Nephron (organoid): ENCODE measurements at regions not wholly inside any gene's neighbourhood (a gene's known extent, or its start where the extent isn't known, plus 50 kb on each side); places are given as distances from the start of the nearest gene placed in this dataset.
"Not testable (repeated sequence)": the region's sequence is repeated elsewhere in the genome, so short reads cannot be mapped to it uniquely, and the experiment has no call there.

Experiments used
- H3K27ac Mint-ChIP-seq, 3 experiments: 2 replicates each; pipeline ENCODE4 v1.8.0; 2020; ENCODE audit warnings: mixed read lengths in 3 of 3, mild to moderate bottlenecking in 2 of 3, moderate library complexity in 1 of 3
- H3K27me3 Mint-ChIP-seq: 2 replicates; pipeline ENCODE4 v1.8.0; 2021; ENCODE audit warnings: low read depth, mild to moderate bottlenecking, moderate library complexity, mixed read lengths
- H3K36me3 Mint-ChIP-seq: 2 replicates; pipeline ENCODE4 v1.8.0; 2020; ENCODE audit warnings: low read depth, mixed read lengths
- H3K4me1 Mint-ChIP-seq: 2 replicates; pipeline ENCODE4 v1.8.0; 2020; ENCODE audit warnings: mixed read lengths
- H3K4me3 Mint-ChIP-seq, 3 experiments: 2 replicates each; pipeline ENCODE4 v1.8.0; 2020; ENCODE audit warnings: mild to moderate bottlenecking in 3 of 3, mixed read lengths in 3 of 3, moderate library complexity in 2 of 3
- H3K9me3 Mint-ChIP-seq: 2 replicates; pipeline ENCODE4 v1.8.0; 2020; ENCODE audit warnings: mixed read lengths
- TF ChIP-seq, protein P1 (sequence below), 3 experiments: fragments of 200-600 bp; sonication (generic); IDR thresholded peaks; one replicate each; pipeline ENCODE4 v1.5.0; 2021; ENCODE audit warnings: antibody characterized with exemption in 3 of 3; ENCODE audit not compliant: unreplicated experiment in 3 of 3

DNA sequence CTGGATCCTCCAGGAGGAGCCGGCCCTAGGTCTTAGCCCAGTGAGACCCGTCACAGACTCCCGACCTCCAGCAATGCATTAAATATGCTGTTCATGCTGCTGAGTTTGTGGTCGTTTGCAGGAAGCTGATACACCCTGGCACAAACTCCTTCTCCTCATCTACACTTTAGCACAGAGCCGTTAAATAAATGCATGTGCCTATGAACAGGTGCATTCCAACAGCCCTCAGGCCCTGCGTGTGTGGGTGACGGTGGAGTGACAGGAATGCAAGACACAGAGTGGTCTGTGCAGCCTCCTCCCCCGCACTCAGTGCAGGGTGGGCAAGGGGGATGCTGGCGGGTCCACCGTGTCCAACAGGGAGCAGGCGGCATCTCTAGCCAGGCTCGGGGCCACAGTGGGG lies 106.6 kb upstream of the TMPRSS2 start:
- Mint-ChIP-seq H3K36me3 (no peaks in the 10 kb centered on the region), H3K9me3 (no peaks in the 10 kb centered on the region), H3K4me1 (peaks cover 50% of the 10 kb centered on the region), H3K27me3 (peaks cover 32% of the 10 kb centered on the region), H3K27ac (no peak overlapping the region), H3K4me3 (no peak overlapping the region)
- TF ChIP-seq, protein P1, sequence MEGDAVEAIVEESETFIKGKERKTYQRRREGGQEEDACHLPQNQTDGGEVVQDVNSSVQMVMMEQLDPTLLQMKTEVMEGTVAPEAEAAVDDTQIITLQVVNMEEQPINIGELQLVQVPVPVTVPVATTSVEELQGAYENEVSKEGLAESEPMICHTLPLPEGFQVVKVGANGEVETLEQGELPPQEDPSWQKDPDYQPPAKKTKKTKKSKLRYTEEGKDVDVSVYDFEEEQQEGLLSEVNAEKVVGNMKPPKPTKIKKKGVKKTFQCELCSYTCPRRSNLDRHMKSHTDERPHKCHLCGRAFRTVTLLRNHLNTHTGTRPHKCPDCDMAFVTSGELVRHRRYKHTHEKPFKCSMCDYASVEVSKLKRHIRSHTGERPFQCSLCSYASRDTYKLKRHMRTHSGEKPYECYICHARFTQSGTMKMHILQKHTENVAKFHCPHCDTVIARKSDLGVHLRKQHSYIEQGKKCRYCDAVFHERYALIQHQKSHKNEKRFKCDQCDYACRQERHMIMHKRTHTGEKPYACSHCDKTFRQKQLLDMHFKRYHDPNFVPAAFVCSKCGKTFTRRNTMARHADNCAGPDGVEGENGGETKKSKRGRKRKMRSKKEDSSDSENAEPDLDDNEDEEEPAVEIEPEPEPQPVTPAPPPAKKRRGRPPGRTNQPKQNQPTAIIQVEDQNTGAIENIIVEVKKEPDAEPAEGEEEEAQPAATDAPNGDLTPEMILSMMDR (IDR thresholded peaks at IDR 0.05; ENCODE audit: unreplicated experiment in 3 of 3) = no peak

- Mint-ChIP-seq H3K36me3 (no peaks in the 10 kb centered on the region), H3K4me1 (peaks cover 50% of the 10 kb centered on the region), H3K27me3 (peaks cover 33% of the 10 kb centered on the region), H3K9me3 (no peaks in the 10 kb centered on the region), H3K4me3 (no peak overlapping the region), H3K27ac (peak overlapping the region in 2 of 3 experiments; percentile 53 to 67)
- TF ChIP-seq, protein P1 (IDR thresholded peaks at IDR 0.05; ENCODE audit: unreplicated experiment in 3 of 3) = no peak
These were observed 105.6 kb upstream of the TMPRSS2 start for GRCh38 chr21:41613533-41613909.

DNA sequence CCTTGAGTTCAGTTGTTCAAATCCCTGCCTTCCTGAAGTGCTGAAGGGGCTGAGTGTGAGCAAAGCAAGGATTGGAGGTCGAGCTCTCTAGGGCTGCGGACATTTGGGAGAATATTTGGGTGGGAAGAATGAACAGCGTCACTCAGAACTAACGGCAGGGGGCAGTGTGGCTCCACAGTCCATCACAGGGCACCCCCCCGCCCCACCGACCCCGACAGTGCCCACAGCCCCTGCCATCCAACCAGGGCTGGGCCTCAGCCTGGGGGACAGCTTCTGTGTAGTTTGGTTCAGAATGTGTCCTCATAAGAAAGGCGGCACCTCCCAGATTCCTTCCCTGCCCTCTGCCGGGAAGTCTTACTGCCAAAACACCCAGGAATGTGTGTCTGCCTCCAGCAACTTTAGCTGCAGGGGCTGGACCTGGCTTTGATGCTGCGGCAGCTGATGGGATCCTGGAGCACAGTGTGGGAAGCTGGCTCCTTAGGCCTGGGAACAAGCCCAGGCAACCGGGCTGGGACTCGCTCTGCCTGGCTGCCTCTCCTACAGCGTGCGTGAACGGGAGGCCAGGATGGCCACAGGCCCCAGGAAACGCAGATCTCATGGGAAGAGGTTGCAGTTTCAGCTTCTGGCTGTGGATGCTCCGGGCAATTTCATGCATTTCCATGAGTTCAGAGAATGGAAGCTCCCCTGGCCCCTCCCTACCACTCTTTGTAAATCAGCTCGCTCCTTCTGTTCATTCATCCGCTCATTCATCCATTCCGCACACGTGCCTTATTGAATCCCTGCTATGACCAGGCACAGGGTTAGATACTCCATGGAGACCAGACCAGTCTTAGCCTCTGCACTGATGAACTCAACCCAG lies 104.9 kb upstream of the TMPRSS2 start:
- H3K4me3 Mint-ChIP-seq = peak overlapping the region in 1 of 3 experiments; percentile 6
- peak overlapping the region; percentile 43 to 67 (median 53) for H3K27ac Mint-ChIP-seq
- no peaks in the 10 kb centered on the region for H3K9me3 Mint-ChIP-seq
- peaks cover 38% of the 10 kb centered on the region for H3K27me3 Mint-ChIP-seq
- TF ChIP-seq, protein P1 (IDR thresholded peaks at IDR 0.05; ENCODE audit: unreplicated experiment in 3 of 3) = peak; percentile 77 to 90 (median 83)
- no peaks in the 10 kb centered on the region for H3K36me3 Mint-ChIP-seq
- peaks cover 50% of the 10 kb centered on the region for H3K4me1 Mint-ChIP-seq

DNA sequence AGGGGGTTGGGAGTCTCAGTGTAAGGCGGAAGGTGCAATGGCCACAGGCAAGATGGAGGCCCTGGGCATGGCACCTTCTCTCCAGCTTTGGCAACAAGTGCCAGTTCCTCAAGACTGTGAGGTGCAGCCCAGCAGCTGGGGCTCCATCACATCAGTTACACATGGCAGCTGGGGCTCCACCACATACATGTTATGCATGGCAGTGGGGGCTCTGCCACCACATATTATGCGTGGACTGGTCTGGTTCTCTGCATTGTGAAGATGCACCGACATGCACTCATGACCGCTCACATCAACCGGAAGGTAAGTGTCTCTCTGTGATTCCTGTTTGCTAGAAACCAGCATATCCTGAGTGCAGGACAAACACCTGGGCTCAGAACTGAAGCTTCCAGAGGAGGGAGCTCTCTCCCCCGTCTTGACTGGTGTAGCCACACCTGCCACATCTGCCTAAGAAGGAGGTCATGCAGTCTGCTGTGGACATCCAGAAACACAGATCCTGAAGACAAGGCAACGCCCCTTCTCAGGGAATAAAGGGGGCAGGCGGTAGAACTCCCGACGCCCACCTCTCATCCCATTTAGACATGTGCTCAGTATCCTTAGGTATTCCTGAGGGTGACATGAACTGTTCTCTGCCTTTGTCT lies 104.1 kb upstream of the TMPRSS2 start:
- no peak overlapping the region for H3K4me3 Mint-ChIP-seq
- no peaks in the 10 kb centered on the region for H3K9me3 Mint-ChIP-seq
- peaks cover 50% of the 10 kb centered on the region for H3K4me1 Mint-ChIP-seq
- H3K27ac Mint-ChIP-seq = peak overlapping the region; percentile 37 to 53 (median 43)
- H3K36me3 Mint-ChIP-seq = no peaks in the 10 kb centered on the region
- TF ChIP-seq, protein P1 (IDR thresholded peaks at IDR 0.05; ENCODE audit: unreplicated experiment in 3 of 3) = no peak
- H3K27me3 Mint-ChIP-seq = peaks cover 38% of the 10 kb centered on the region

GRCh38 chr21:41611441-41611840 lies 103.5 kb upstream of the TMPRSS2 start:
- peaks cover 36% of the 10 kb centered on the region for H3K27me3 Mint-ChIP-seq
- H3K9me3 Mint-ChIP-seq = no peaks in the 10 kb centered on the region
- no peak overlapping the region for H3K27ac Mint-ChIP-seq
- TF ChIP-seq, protein P1 (IDR thresholded peaks at IDR 0.05; ENCODE audit: unreplicated experiment in 3 of 3) = no peak
- no peaks in the 10 kb centered on the region for H3K36me3 Mint-ChIP-seq
- no peak overlapping the region for H3K4me3 Mint-ChIP-seq
- peaks cover 44% of the 10 kb centered on the region for H3K4me1 Mint-ChIP-seq

DNA sequence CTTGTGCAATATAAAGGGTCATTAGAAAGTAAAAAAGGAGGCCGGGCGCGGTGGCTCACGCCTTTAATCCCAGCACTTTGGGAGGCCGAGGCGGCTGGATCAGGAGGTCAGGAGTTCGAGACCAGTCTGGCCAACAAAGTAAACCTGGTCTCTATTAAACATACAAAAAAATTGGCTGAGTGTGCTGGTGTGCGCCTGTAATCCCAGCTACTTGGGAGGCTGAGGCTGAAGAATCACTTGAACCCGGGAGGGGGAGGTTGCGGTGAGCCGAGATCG lies 102.8 kb upstream of the TMPRSS2 start:
- not testable (repeated sequence) for H3K9me3 Mint-ChIP-seq, H3K27ac Mint-ChIP-seq, H3K4me3 Mint-ChIP-seq, H3K36me3 Mint-ChIP-seq
- Mint-ChIP-seq H3K4me1 (peaks cover 37% of the 10 kb centered on the region), H3K27me3 (peaks cover 41% of the 10 kb centered on the region)
